ENCODE measurements at regions not wholly inside any gene's neighbourhood (a gene's known extent, or its start where the extent isn't known, plus 50 kb on each side); places are given as distances from the start of the nearest gene placed in this dataset.

DNA sequence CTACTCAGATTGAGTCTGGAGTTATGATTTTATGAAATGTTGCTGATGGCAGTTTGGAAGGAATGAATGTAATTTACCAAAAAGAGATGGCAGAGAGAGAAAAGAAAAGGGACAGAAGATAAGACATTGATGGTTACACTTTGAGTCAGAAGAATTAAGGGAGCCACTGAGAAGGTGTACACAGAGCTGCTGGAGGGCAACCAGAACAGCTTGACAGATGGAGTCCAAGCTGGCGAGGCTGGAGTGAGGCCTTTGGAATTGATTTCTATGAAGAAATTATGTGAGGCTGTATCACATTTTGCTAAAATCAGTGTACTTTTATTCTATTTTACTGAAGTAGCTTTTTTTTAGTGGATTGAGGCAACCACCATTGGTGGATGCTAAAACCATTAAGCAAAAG, 740.5 kb downstream of the REEP3 start:
- Histone ChIP-seq H3K4me2 (ENCODE audit: low read length) (no peak overlapping the region), H3K4me1 (ENCODE audit: insufficient read depth, low read length, severe bottlenecking) (no peaks in the 10 kb centered on the region), H2AFZ (ENCODE audit: low read length) (no peak overlapping the region), H3K36me3 (ENCODE audit: insufficient read depth, low read length) (no peaks in the 10 kb centered on the region), H3K9me3 (ENCODE audit: low read length) (no peaks in the 10 kb centered on the region), H3K79me2 (ENCODE audit: insufficient read depth, low read length) (no peaks in the 10 kb centered on the region), H3F3A (ENCODE audit: insufficient read depth, low read length) (no peaks in the 10 kb centered on the region), H3K27me3 (ENCODE audit: insufficient read depth, low read length) (no peaks in the 10 kb centered on the region), H3K9ac (ENCODE audit: low read length) (no peak overlapping the region), H3K4me3 (ENCODE audit: low read depth, low read length, poor library complexity, severe bottlenecking) (no peak overlapping the region), H3K27ac (ENCODE audit: low read depth, low read length, poor library complexity, severe bottlenecking) (no peak overlapping the region), H4K20me1 (ENCODE audit: insufficient read depth, low read length) (no peaks in the 10 kb centered on the region), H3K9me2 (ENCODE audit: low read depth, low read length) (no peaks in the 10 kb centered on the region)
- TF ChIP-seq, protein P1, sequence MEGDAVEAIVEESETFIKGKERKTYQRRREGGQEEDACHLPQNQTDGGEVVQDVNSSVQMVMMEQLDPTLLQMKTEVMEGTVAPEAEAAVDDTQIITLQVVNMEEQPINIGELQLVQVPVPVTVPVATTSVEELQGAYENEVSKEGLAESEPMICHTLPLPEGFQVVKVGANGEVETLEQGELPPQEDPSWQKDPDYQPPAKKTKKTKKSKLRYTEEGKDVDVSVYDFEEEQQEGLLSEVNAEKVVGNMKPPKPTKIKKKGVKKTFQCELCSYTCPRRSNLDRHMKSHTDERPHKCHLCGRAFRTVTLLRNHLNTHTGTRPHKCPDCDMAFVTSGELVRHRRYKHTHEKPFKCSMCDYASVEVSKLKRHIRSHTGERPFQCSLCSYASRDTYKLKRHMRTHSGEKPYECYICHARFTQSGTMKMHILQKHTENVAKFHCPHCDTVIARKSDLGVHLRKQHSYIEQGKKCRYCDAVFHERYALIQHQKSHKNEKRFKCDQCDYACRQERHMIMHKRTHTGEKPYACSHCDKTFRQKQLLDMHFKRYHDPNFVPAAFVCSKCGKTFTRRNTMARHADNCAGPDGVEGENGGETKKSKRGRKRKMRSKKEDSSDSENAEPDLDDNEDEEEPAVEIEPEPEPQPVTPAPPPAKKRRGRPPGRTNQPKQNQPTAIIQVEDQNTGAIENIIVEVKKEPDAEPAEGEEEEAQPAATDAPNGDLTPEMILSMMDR (IDR thresholded peaks at IDR 0.05; ENCODE audit: low read length) = no peak
- TF ChIP-seq EZH2 (IDR thresholded peaks at IDR 0.05; ENCODE audit: borderline replicate concordance, low read length) = no peak

DNA sequence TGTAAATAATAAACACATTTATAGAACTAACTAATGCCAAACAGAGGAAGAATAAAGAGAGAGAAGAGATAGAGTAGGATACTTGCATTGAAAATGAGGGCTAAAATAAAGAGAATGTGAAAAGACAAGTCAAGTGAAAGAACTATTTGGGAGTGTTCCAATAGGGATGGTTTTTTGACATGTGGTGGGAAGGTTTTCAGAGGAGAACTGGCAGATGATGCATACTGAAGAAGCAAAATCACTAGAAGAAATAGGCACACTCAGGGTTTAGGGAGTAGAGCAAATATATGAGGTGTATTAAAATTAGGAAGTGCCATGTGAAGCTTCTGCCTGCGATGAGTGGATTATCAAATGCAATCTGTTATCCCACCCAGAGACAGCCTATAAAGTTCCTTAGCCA, 744.8 kb downstream of the REEP3 start:
- no peaks in the 10 kb centered on the region for H3K9me3 ChIP-seq (ENCODE audit: low read length)
- H3K36me3 ChIP-seq (ENCODE audit: insufficient read depth, low read length) = no peaks in the 10 kb centered on the region
- TF ChIP-seq EZH2 (IDR thresholded peaks at IDR 0.05; ENCODE audit: borderline replicate concordance, low read length) = no peak
- TF ChIP-seq, protein P1 (IDR thresholded peaks at IDR 0.05; ENCODE audit: low read length) = no peak
- no peak overlapping the region for H3K4me3 ChIP-seq (ENCODE audit: low read depth, low read length, poor library complexity, severe bottlenecking)
- H3F3A ChIP-seq (ENCODE audit: insufficient read depth, low read length) = no peaks in the 10 kb centered on the region
- no peaks in the 10 kb centered on the region for H3K9me2 ChIP-seq (ENCODE audit: low read depth, low read length)
- H3K79me2 ChIP-seq (ENCODE audit: insufficient read depth, low read length) = no peaks in the 10 kb centered on the region
- no peak overlapping the region for H3K9ac ChIP-seq (ENCODE audit: low read length)
- H2AFZ ChIP-seq (ENCODE audit: low read length) = no peak overlapping the region
- H3K4me2 ChIP-seq (ENCODE audit: low read length) = no peak overlapping the region
- H4K20me1 ChIP-seq (ENCODE audit: insufficient read depth, low read length) = no peaks in the 10 kb centered on the region
- H3K4me1 ChIP-seq (ENCODE audit: insufficient read depth, low read length, severe bottlenecking) = no peaks in the 10 kb centered on the region
- H3K27ac ChIP-seq (ENCODE audit: low read depth, low read length, poor library complexity, severe bottlenecking) = no peak overlapping the region
- no peaks in the 10 kb centered on the region for H3K27me3 ChIP-seq (ENCODE audit: insufficient read depth, low read length)

DNA sequence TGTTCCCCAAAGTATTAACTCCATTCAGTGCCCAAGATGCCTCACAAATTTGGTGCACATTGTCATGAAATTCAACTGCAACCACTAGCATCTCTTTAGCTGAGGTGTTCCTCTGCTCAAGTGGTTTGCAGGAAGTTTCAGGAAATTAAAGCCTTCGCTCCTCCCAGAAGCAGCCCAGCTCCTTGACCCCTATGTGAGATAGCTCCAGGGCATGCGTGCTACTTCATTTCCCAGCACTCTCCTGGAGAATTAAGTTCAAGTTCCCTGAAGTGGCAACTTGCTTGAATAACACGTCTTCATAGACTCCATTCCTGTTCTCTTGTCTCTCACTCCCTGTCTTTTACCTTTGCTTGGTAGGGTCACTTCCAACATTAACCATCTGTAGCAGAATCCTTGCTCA, 750.3 kb downstream of the REEP3 start:
- Histone ChIP-seq H3F3A (ENCODE audit: insufficient read depth, low read length) (no peaks in the 10 kb centered on the region), H3K4me3 (ENCODE audit: low read depth, low read length, poor library complexity, severe bottlenecking) (no peak overlapping the region), H3K9me3 (ENCODE audit: low read length) (no peaks in the 10 kb centered on the region), H3K27me3 (ENCODE audit: insufficient read depth, low read length) (no peaks in the 10 kb centered on the region), H3K27ac (ENCODE audit: low read depth, low read length, poor library complexity, severe bottlenecking) (no peak overlapping the region), H3K4me2 (ENCODE audit: low read length) (no peak overlapping the region), H3K4me1 (ENCODE audit: insufficient read depth, low read length, severe bottlenecking) (no peaks in the 10 kb centered on the region), H3K79me2 (ENCODE audit: insufficient read depth, low read length) (no peaks in the 10 kb centered on the region), H2AFZ (ENCODE audit: low read length) (no peak overlapping the region), H4K20me1 (ENCODE audit: insufficient read depth, low read length) (no peaks in the 10 kb centered on the region), H3K36me3 (ENCODE audit: insufficient read depth, low read length) (no peaks in the 10 kb centered on the region), H3K9me2 (ENCODE audit: low read depth, low read length) (no peaks in the 10 kb centered on the region), H3K9ac (ENCODE audit: low read length) (no peak overlapping the region)
- TF ChIP-seq EZH2 (IDR thresholded peaks at IDR 0.05; ENCODE audit: borderline replicate concordance, low read length) = no peak
- TF ChIP-seq, protein P1 (IDR thresholded peaks at IDR 0.05; ENCODE audit: low read length) = no peak
